PC-9 (cell line): ENCODE measurements at regions not wholly inside any gene's neighbourhood (a gene's known extent, or its start where the extent isn't known, plus 50 kb on each side); places are given as distances from the start of the nearest gene placed in this dataset.

Experiments used
- BruUV-seq: library from RNA; stranded (reverse); fragments of 400-500 nt; replicated peaks from 2 replicates; lab custom pipeline; 2021; lab: Mats Ljungman, UMichigan
- CTCF ChIA-PET: fragments of 300-600 bp; sonication (Branson Sonifier 250); formaldehyde crosslinking; loops from one replicate; lab custom pipeline; 2022; ENCODE audit warnings: antibody characterized with exemption; lab: Charles Lee
- POLR2A ChIA-PET: fragments of 300-600 bp; sonication (Branson Sonifier 250); formaldehyde crosslinking; loops from one replicate; lab custom pipeline; 2022; ENCODE audit warnings: antibody characterized with exemption; ENCODE audit not compliant: unreplicated experiment; lab: Charles Lee
- DNase-seq, 2 experiments: peaks; one replicate each; pipeline versions ENCODE4 v3.0.0 to v3.0.0-alpha.2; 2015 to 2022; ENCODE audit warnings: mixed read lengths in 1 of 2
- H2AFZ ChIP-seq: fragments of 200-600 bp; sonication (generic); 2 replicates; pipeline ENCODE4 v1.8.1; 2017; ENCODE audit warnings: antibody characterized with exemption
- H3F3A ChIP-seq: fragments of 200-600 bp; sonication (generic); 2 replicates; pipeline ENCODE4 v1.8.1; 2017; ENCODE audit warnings: antibody characterized with exemption, mild to moderate bottlenecking, low read depth; ENCODE audit not compliant: insufficient read depth
- H3K27ac ChIP-seq: fragments of 200-600 bp; sonication (generic); 2 replicates; pipeline ENCODE4 v1.6.1; 2016; ENCODE audit warnings: mixed run types
- H3K27me3 ChIP-seq: fragments of 200-600 bp; sonication (generic); 2 replicates; pipeline ENCODE4 v1.6.1; 2016; ENCODE audit warnings: low read depth, mixed run types; ENCODE audit not compliant: insufficient read depth
- H3K36me3 ChIP-seq: fragments of 200-600 bp; sonication (generic); 2 replicates; pipeline ENCODE4 v1.6.1; 2016; ENCODE audit warnings: low read depth, mixed run types
- H3K4me1 ChIP-seq: fragments of 200-600 bp; sonication (generic); replicated peaks from 2 replicates; pipeline ENCODE4 v1.6.1; 2016; ENCODE audit warnings: mixed run types; ENCODE audit not compliant: insufficient read depth
- H3K4me2 ChIP-seq: fragments of 200-600 bp; sonication (generic); 2 replicates; pipeline ENCODE4 v1.6.1; 2017; ENCODE audit warnings: mixed run types
- H3K4me3 ChIP-seq: fragments of 200-600 bp; sonication (generic); 2 replicates; pipeline ENCODE4 v1.6.1; 2016; ENCODE audit warnings: mixed run types
- H3K79me2 ChIP-seq: fragments of 200-600 bp; sonication (generic); 2 replicates; pipeline ENCODE4 v1.6.1; 2017; ENCODE audit warnings: low read depth, mixed run types
- H3K9me2 ChIP-seq: fragments of 200-600 bp; sonication (generic); 2 replicates; pipeline ENCODE4 v1.8.1; 2017; ENCODE audit warnings: mild to moderate bottlenecking; ENCODE audit not compliant: insufficient read depth
- H3K9me3 ChIP-seq: fragments of 200-600 bp; sonication (generic); 2 replicates; pipeline ENCODE4 v1.8.1; 2016; ENCODE audit warnings: low read depth; ENCODE audit not compliant: insufficient read depth
- H4K20me1 ChIP-seq: fragments of 200-600 bp; sonication (generic); 2 replicates; pipeline ENCODE4 v1.8.1; 2017; ENCODE audit not compliant: insufficient read depth
- EZH2 ChIP-seq: fragments of 200-600 bp; sonication (generic); IDR thresholded peaks from 2 replicates; pipeline ENCODE4 v1.8.0; 2017; ENCODE audit warnings: antibody characterized with exemption, low read depth
- intact Hi-C: fragments of 100-400 bp; cut with micrococcal nuclease; formaldehyde crosslinking; loops from one replicate; pipeline ENCODE4 v1.10.0; 2022; ENCODE audit not compliant: unreplicated experiment
- TF ChIP-seq, protein P1 (sequence below): fragments of 200-600 bp; sonication (generic); conservative IDR thresholded peaks from 2 replicates; pipeline ENCODE4 v1.6.1; 2017; ENCODE audit warnings: mixed run types, antibody characterized with exemption, mild to moderate bottlenecking, moderate library complexity

- POLR2A ChIA-PET = no interaction called here
- CTCF ChIA-PET = no interaction called here
Measured at GRCh38 chr5:38710627-38711026, 135.2 kb upstream of the OSMR start.

GRCh38 chr5:38712391-38712790 is 133.4 kb upstream of the OSMR start:
- Histone ChIP-seq H3K4me3 (no peak overlapping the region), H3K9me2 (no peaks in the 10 kb centered on the region), H4K20me1 (no peaks in the 10 kb centered on the region), H3K27ac (no peak overlapping the region), H3K4me1 (no peaks in the 10 kb centered on the region), H3K4me2 (no peak overlapping the region), H2AFZ (no peak overlapping the region), H3K9me3 (no peaks in the 10 kb centered on the region), H3K27me3 (peaks cover 15% of the 10 kb centered on the region; the same call in 1 of the 2 replicates), H3K79me2 (no peaks in the 10 kb centered on the region), H3K36me3 (no peaks in the 10 kb centered on the region), H3F3A (no peaks in the 10 kb centered on the region)
- POLR2A ChIA-PET = no interaction called here
- intact Hi-C loops = no loop called here
- DNase-seq = no peak
- no peak for TF ChIP-seq EZH2
- TF ChIP-seq, protein P1, sequence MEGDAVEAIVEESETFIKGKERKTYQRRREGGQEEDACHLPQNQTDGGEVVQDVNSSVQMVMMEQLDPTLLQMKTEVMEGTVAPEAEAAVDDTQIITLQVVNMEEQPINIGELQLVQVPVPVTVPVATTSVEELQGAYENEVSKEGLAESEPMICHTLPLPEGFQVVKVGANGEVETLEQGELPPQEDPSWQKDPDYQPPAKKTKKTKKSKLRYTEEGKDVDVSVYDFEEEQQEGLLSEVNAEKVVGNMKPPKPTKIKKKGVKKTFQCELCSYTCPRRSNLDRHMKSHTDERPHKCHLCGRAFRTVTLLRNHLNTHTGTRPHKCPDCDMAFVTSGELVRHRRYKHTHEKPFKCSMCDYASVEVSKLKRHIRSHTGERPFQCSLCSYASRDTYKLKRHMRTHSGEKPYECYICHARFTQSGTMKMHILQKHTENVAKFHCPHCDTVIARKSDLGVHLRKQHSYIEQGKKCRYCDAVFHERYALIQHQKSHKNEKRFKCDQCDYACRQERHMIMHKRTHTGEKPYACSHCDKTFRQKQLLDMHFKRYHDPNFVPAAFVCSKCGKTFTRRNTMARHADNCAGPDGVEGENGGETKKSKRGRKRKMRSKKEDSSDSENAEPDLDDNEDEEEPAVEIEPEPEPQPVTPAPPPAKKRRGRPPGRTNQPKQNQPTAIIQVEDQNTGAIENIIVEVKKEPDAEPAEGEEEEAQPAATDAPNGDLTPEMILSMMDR = no peak
- no TSS peak for BruUV-seq
- CTCF ChIA-PET = no interaction called here

More at GRCh38 chr5:38710627-38711026, 135.2 kb upstream of the OSMR start:
- Histone ChIP-seq H3F3A (no peaks in the 10 kb centered on the region), H3K36me3 (no peaks in the 10 kb centered on the region), H3K4me2 (no peak overlapping the region), H2AFZ (no peak overlapping the region), H3K4me1 (no peaks in the 10 kb centered on the region), H3K4me3 (no peak overlapping the region), H3K9me3 (no peaks in the 10 kb centered on the region), H3K27me3 (peaks cover 15% of the 10 kb centered on the region; the same call in 1 of the 2 replicates), H3K79me2 (no peaks in the 10 kb centered on the region), H3K27ac (no peak overlapping the region), H3K9me2 (no peaks in the 10 kb centered on the region), H4K20me1 (no peaks in the 10 kb centered on the region)
- TF ChIP-seq, protein P1 = no peak
- no peak for TF ChIP-seq EZH2
- intact Hi-C loops = no loop called here
- no TSS peak for BruUV-seq
- DNase-seq = no peak

GRCh38 chr5:38714240-38714639 is 131.6 kb upstream of the OSMR start:
- ChIA-PET POLR2A (no interaction called here), CTCF (no interaction called here)
- TF ChIP-seq, protein P1 = no peak
- TF ChIP-seq EZH2 = no peak
- H3K27ac ChIP-seq = no peak overlapping the region
- BruUV-seq = no TSS peak
- no peaks in the 10 kb centered on the region for H3K9me2 ChIP-seq
- no peaks in the 10 kb centered on the region for H3K4me1 ChIP-seq
- H3K79me2 ChIP-seq = no peaks in the 10 kb centered on the region
- H3K4me2 ChIP-seq = no peak overlapping the region
- H3K4me3 ChIP-seq = no peak overlapping the region
- H3F3A ChIP-seq = no peaks in the 10 kb centered on the region
- no peaks in the 10 kb centered on the region for H3K9me3 ChIP-seq
- H4K20me1 ChIP-seq = no peaks in the 10 kb centered on the region
- intact Hi-C loops = no loop called here
- DNase-seq = no peak
- H2AFZ ChIP-seq = no peak overlapping the region
- H3K27me3 ChIP-seq = peaks cover 15% of the 10 kb centered on the region; the same call in 1 of the 2 replicates
- H3K36me3 ChIP-seq = no peaks in the 10 kb centered on the region
